LNCaP clone FGC (cell line): ENCODE measurements at regions not wholly inside any gene's neighbourhood (a gene's known extent, or its start where the extent isn't known, plus 50 kb on each side); places are given as distances from the start of the nearest gene placed in this dataset.

ENCODE experiments used
- DNase-seq: peaks from one replicate; pipeline ENCODE4 v3.0.0-alpha.2; 2011; ENCODE audit warnings: low read depth
- H3K4me3 ChIP-seq: 2 replicates; pipeline ENCODE4 v1.5.1; 2011; ENCODE audit warnings: mild to moderate bottlenecking, low read depth, low read length, control low read depth
- CTCF ChIP-seq: IDR thresholded peaks from 2 replicates; pipeline ENCODE4 v1.5.1; 2012; ENCODE audit warnings: mild to moderate bottlenecking; ENCODE audit not compliant: control insufficient read depth, insufficient read depth; ENCODE audit errors: extremely low read depth

- TF ChIP-seq CTCF, result peak; percentile 24
- H3K4me3 ChIP-seq, result no peak overlapping the region
- no peak for DNase-seq
These were observed 206.5 kb upstream of the SH3BP4 start for GRCh38 chr2:234745347-234745746.

GRCh38 chr2:234741976-234742375 is 209.8 kb upstream of the SH3BP4 start:
- no peak for DNase-seq
- no peak for TF ChIP-seq CTCF
- no peak overlapping the region for H3K4me3 ChIP-seq

GRCh38 chr2:234739061-234739460 is 212.8 kb upstream of the SH3BP4 start:
- no peak for DNase-seq
- no peak overlapping the region for H3K4me3 ChIP-seq
- TF ChIP-seq CTCF, result no peak

- H3K4me3 ChIP-seq, result no peak overlapping the region
- TF ChIP-seq CTCF, result no peak
- no peak for DNase-seq
These were observed 216.0 kb upstream of the SH3BP4 start for GRCh38 chr2:234735829-234736228.

- no peak for TF ChIP-seq CTCF
- H3K4me3 ChIP-seq, result no peak overlapping the region
- DNase-seq, result no peak
These were observed 217.8 kb upstream of the SH3BP4 start for GRCh38 chr2:234733795-234734600.

- no peak for TF ChIP-seq CTCF
- H3K4me3 ChIP-seq, result no peak overlapping the region
- no peak for DNase-seq
These were observed 218.7 kb upstream of the SH3BP4 start for GRCh38 chr2:234733093-234733489.
